T-cell (primary cell): ENCODE measurements at regions not wholly inside any gene's neighbourhood (a gene's known extent, or its start where the extent isn't known, plus 50 kb on each side); places are given as distances from the start of the nearest gene placed in this dataset.

Experiments
- ATAC-seq, 4 experiments: fragments of 200-7000 bp in 3 of 4; fragments of 150-1000 bp in 1 of 4; cut with Tn5 transposase; replicated peaks in 1 of 4; 1 replicate in 3 of 4; 2 replicates in 1 of 4; pipeline ENCODE4 v1.10.0; 2021; ENCODE audit warnings: moderate library complexity in 3 of 4, mild to moderate bottlenecking in 2 of 4, moderate number of reproducible peaks in 1 of 4
- CTCF ChIA-PET, 2 donors: fragments of 300-600 bp; sonication (Branson Sonifier 250); formaldehyde crosslinking; loops; one replicate each; lab custom pipeline; 2022; ENCODE audit warnings: antibody characterized with exemption in 2 of 2; lab: Charles Lee
- POLR2A ChIA-PET, 2 donors: fragments of 300-600 bp; sonication (Branson Sonifier 250); formaldehyde crosslinking; loops; one replicate each; lab custom pipeline; 2022; ENCODE audit warnings: antibody characterized with exemption in 2 of 2; lab: Charles Lee
- DNase-seq, 35 experiments: peaks; one replicate each; pipeline versions ENCODE4 v3.0.0 to v3.0.0-alpha.2; 2013 to 2023
- H3K27ac ChIP-seq: one replicate; pipeline ENCODE4 v1.5.1; 2013; ENCODE audit warnings: low read length
- H3K27me3 ChIP-seq, 2 experiments: replicated peaks in 1 of 2; 1 replicate in 1 of 2; 2 replicates in 1 of 2; pipeline versions ENCODE4 v1.6.1 to v1.7.0; 2013; ENCODE audit warnings: low read length in 1 of 2, mixed read lengths in 1 of 2; ENCODE audit not compliant: control insufficient read depth in 2 of 2, insufficient read depth in 2 of 2; ENCODE audit errors: extremely low read depth in 1 of 2
- H3K36me3 ChIP-seq, 2 donors: 1 replicate in 1 of 2; 2 replicates in 1 of 2; pipeline versions ENCODE4 v1.6.1 to v1.7.0; 2013; ENCODE audit warnings: low read length in 1 of 2; ENCODE audit not compliant: control insufficient read depth in 2 of 2, insufficient read depth in 1 of 2; ENCODE audit errors: extremely low read depth in 1 of 2
- H3K4me1 ChIP-seq, 2 experiments: 1 replicate in 1 of 2; 2 replicates in 1 of 2; pipeline versions ENCODE4 v1.6.1 to v1.7.0; 2013; ENCODE audit warnings: low read length in 2 of 2, mixed read lengths in 1 of 2; ENCODE audit not compliant: insufficient read depth in 2 of 2, control insufficient read depth in 1 of 2; ENCODE audit errors: extremely low read depth in 1 of 2
- H3K4me3 ChIP-seq, 2 donors: 1 replicate in 1 of 2; 2 replicates in 1 of 2; pipeline versions ENCODE4 v1.5.1 to v1.7.0; 2013; ENCODE audit warnings: mild to moderate bottlenecking in 2 of 2, low read length in 1 of 2, moderate library complexity in 1 of 2; ENCODE audit not compliant: control insufficient read depth in 1 of 2; ENCODE audit errors: extremely low read depth in 1 of 2
- H3K9me3 ChIP-seq: 2 replicates; pipeline ENCODE4 v1.7.0; 2013
- H3K27ac Mint-ChIP-seq, 2 donors: one replicate each; pipeline ENCODE4 v1.8.0; 2020 to 2021; ENCODE audit warnings: mild to moderate bottlenecking in 2 of 2, mixed read lengths in 2 of 2
- H3K27me3 Mint-ChIP-seq, 2 donors: one replicate each; pipeline ENCODE4 v1.8.0; 2021 to 2022; ENCODE audit warnings: mixed read lengths in 2 of 2
- H3K36me3 Mint-ChIP-seq: one replicate; pipeline ENCODE4 v1.8.0; 2021; ENCODE audit warnings: mixed read lengths
- H3K4me1 Mint-ChIP-seq, 3 donors: one replicate each; pipeline ENCODE4 v1.8.0; 2020 to 2022; ENCODE audit warnings: mixed read lengths in 3 of 3, mild to moderate bottlenecking in 1 of 3
- H3K4me3 Mint-ChIP-seq, 3 donors: one replicate each; pipeline ENCODE4 v1.8.0; 2020 to 2022; ENCODE audit warnings: mild to moderate bottlenecking in 3 of 3, mixed read lengths in 3 of 3, moderate library complexity in 3 of 3
- H3K9me3 Mint-ChIP-seq, 3 donors: one replicate each; pipeline ENCODE4 v1.8.0; 2020 to 2022; ENCODE audit warnings: mixed read lengths in 3 of 3
- WGBS: methylation state at CpG from one replicate; pipeline ENCODE4 v1.1.5; 2013; ENCODE audit warnings: missing lambda C conversion rate; ENCODE audit not compliant: insufficient coverage; 5-methylcytosine and 5-hydroxymethylcytosine counted together

DNA sequence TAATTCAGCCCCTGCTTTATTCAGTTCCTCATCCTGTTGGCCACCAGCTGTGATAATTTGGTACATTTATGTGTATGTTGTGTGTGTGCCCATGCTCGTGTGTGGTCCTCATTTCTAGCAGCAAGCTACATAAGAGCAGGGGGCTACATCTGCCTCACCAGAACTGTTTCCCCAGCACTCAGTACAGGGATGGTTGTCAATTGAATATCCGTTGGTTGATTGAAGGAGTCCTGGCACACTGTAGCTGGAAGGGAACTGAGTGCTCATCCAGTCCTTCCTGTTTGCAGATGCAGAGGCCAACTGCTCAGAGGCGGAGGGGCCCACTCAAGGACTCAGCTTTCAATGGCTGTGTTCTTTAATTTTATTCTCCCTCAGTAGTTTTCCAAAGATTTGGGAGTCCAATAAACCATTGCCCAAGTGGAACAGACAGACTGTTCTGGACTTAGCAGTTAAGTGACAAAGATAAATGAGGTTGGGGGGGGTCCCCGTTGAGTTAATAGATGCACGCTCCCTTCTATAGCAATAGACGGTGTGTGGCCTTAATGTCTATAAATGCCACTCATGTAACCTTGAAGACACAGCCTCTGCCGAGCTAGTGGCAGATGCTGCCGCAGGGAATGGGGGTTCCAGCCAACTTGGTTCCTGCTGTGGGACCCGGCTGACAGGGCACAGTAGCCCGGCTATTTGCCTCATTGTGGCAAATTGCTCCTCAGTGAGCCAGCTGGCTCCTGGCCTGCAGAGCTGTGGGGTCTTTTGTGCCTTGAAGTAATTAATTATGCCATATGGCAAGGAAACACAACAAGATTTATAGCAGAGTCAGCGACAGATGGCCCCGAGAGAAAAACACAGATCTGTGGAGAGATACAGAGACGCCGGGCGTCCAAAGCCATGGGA lies 71.4 kb upstream of the GRK3 start:
- CTCF ChIA-PET = no interaction called here
- DNase-seq = no peak
- H3K4me1 ChIP-seq = no peaks in the 10 kb centered on the region

DNA sequence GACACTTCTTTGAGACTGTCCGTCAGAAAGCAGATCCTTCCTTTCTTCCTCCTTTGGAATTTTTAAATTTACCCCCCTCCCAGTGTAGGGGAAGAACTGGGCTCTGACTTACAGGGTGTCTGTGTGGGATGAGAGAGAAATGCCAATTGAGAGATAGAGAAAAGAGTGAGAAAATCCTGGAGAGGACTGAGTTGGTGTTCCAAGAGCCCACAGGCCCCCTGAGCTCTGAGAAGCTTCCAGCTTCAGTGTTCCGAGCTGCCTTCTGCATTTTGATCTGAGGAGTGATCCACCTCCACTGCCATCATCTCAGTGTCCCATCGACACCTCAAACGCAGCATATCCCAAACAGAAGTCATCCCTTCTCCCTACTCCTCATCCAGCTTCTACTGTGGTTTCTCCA lies 70.7 kb upstream of the GRK3 start:
- Mint-ChIP-seq H3K27ac (no peak overlapping the region), H3K36me3 (peaks cover 7% of the 10 kb centered on the region), H3K9me3 (peaks cover 0 to 5% (median 2%) of the 10 kb centered on the region in 3 donors), H3K27me3 (peaks cover 0 to 16% of the 10 kb centered on the region in 2 donors), H3K4me1 (no peaks in the 10 kb centered on the region), H3K4me3 (no peak overlapping the region)
- CTCF ChIA-PET = no interaction called here
- ATAC-seq = no peak
- WGBS = 92% methylated on average over 2 of the region's 4 CpGs
- no peak overlapping the region for H3K27ac ChIP-seq
- no peaks in the 10 kb centered on the region for H3K9me3 ChIP-seq
- H3K36me3 ChIP-seq = peaks cover 0 to 5% of the 10 kb centered on the region in 2 donors
- POLR2A ChIA-PET = interaction anchor here in 1 of 2 donors (0.6 kb wide), 1 partner anchor 9 kb away, joined by 3 read pairs; no protein-coding TSS in a partner anchor
- peaks cover 0 to 14% of the 10 kb centered on the region in 2 experiments for H3K27me3 ChIP-seq
- no peak overlapping the region for H3K4me3 ChIP-seq
- DNase-seq = no peak
- no peaks in the 10 kb centered on the region for H3K4me1 ChIP-seq

More for the DNA sequence above, 71.4 kb upstream of the GRK3 start:
- H3K9me3 ChIP-seq = no peaks in the 10 kb centered on the region
- H3K27me3 Mint-ChIP-seq = peaks cover 0 to 16% of the 10 kb centered on the region in 2 donors
- no peak overlapping the region for H3K4me3 Mint-ChIP-seq
- H3K36me3 ChIP-seq = peaks cover 0 to 5% of the 10 kb centered on the region in 2 donors
- H3K36me3 Mint-ChIP-seq = peaks cover 7% of the 10 kb centered on the region
- no peak overlapping the region for H3K27ac ChIP-seq
- H3K27me3 ChIP-seq = peaks cover 0 to 14% of the 10 kb centered on the region in 2 experiments
- H3K4me3 ChIP-seq = no peak overlapping the region
- POLR2A ChIA-PET = interaction anchor here in 1 of 2 donors (0.6 kb wide), 1 partner anchor 8 kb away, joined by 3 read pairs; no protein-coding TSS in a partner anchor
- no peak for ATAC-seq
- no peak overlapping the region for H3K27ac Mint-ChIP-seq
- peaks cover 0 to 5% (median 2%) of the 10 kb centered on the region in 3 donors for H3K9me3 Mint-ChIP-seq
- 56% methylated on average over 9 of the region's 15 CpGs for WGBS
- H3K4me1 Mint-ChIP-seq = no peaks in the 10 kb centered on the region

DNA sequence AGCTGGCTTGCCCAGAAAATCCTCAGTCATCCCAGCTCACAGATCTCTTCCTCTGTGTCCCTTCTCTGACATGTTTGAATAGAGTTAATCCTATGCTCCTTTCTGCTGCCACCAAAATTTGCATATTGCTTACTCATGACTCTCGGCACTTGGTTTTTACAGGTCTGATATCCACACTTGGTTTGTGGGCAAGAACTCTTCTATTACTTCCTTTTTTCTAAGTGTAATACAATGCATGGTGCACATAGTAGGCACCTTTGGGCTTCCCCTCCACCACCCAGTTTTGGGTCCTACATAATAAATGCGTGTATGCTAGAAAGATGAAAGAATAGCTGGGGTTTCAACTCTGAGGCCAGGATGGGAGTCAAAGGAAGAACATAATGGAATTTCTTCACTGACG lies 69.7 kb upstream of the GRK3 start:
- CTCF ChIA-PET = interaction anchor here in 1 of 2 donors (0.6 kb wide), 1 partner anchor 47 kb away, joined by 3 read pairs; no protein-coding TSS in a partner anchor
- Histone ChIP-seq H3K4me3 (no peak overlapping the region), H3K27me3 (peaks cover 0 to 14% of the 10 kb centered on the region in 2 experiments), H3K9me3 (no peaks in the 10 kb centered on the region), H3K27ac (no peak overlapping the region), H3K4me1 (no peaks in the 10 kb centered on the region), H3K36me3 (peaks cover 0 to 5% of the 10 kb centered on the region in 2 donors)
- H3K4me3 Mint-ChIP-seq = no peak overlapping the region
- POLR2A ChIA-PET = interaction anchor here in 1 of 2 donors (0.6 kb wide), 1 partner anchor 383 kb away, joined by 9 read pairs; no protein-coding TSS in a partner anchor
- H3K27me3 Mint-ChIP-seq = peaks cover 0 to 18% of the 10 kb centered on the region in 2 donors
- no peaks in the 10 kb centered on the region for H3K4me1 Mint-ChIP-seq
- WGBS = no CpG with 5 or more reads among the region's 3 CpGs
- H3K9me3 Mint-ChIP-seq = peaks cover 0 to 5% (median 2%) of the 10 kb centered on the region in 3 donors
- H3K27ac Mint-ChIP-seq = no peak overlapping the region
- DNase-seq (no peak), ATAC-seq (no peak)
- H3K36me3 Mint-ChIP-seq = peaks cover 4% of the 10 kb centered on the region

DNA sequence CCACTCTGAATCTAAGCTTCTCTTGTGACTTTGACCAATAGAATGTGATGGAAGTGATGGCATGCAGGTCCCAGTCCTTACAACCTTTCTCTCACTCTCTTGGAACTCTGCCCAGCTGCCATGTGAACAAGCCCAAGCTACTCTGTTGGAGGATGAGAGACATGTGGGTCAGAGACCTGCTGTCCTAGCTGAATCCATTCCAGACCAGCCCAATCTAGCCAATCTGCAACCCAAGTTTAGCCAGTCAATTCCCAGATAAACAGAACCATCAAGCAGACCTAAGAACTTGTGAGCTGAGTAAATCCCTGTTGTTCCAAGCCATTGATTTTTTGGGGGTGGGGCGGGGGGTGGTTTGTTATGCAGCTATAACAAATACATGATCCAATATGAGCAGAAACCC lies 69.2 kb upstream of the GRK3 start:
- Mint-ChIP-seq H3K27ac (no peak overlapping the region), H3K27me3 (peaks cover 0 to 18% of the 10 kb centered on the region in 2 donors), H3K36me3 (no peaks in the 10 kb centered on the region), H3K4me1 (no peaks in the 10 kb centered on the region), H3K9me3 (no peaks in the 10 kb centered on the region), H3K4me3 (no peak overlapping the region)
- Histone ChIP-seq H3K9me3 (no peaks in the 10 kb centered on the region), H3K36me3 (peaks cover 0 to under 1% of the 10 kb centered on the region in 2 donors), H3K27me3 (peaks cover 0 to 14% of the 10 kb centered on the region in 2 experiments), H3K27ac (no peak overlapping the region), H3K4me1 (no peaks in the 10 kb centered on the region), H3K4me3 (no peak overlapping the region)
- CTCF ChIA-PET = no interaction called here
- ATAC-seq = no peak
- POLR2A ChIA-PET = interaction anchor here in 1 of 2 donors (0.6 kb wide), 1 partner anchor 383 kb away, joined by 9 read pairs; no protein-coding TSS in a partner anchor
- no peak for DNase-seq
- WGBS = no CpG with 5 or more reads among the region's 1 CpG

DNA sequence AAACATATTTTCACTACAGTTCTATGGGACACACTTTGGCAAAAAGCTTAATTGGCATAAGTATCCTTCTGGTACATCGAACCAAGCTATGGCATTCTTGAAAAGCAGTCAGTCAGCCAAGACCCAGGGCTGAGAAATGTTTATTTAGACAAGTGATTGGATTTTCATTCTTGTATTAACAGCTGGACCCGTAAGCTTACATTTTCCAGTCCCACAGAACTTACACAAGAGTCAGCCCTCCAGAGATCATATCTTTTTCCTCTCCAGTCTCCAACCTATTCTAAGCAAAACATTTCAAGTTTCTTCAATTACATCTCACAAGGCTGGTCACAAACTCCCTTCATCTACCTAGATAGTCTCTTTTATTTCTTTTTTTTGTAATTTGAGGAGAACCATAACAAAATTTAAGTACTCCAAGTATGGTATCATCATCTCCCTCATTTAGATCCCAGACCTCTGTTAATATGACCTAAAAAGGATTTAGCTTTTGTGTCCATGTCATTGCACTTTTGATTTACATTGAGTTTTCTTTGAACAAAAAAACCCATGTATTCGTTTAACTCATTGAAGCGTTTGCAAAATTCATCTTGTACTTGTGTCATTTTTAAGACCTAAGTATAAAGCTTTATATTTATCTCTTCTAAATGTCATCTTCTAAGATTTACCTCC lies 67.9 kb upstream of the GRK3 start:
- Mint-ChIP-seq H3K4me3 (no peak overlapping the region), H3K36me3 (no peaks in the 10 kb centered on the region), H3K27me3 (peaks cover 0 to 18% of the 10 kb centered on the region in 2 donors), H3K27ac (no peak overlapping the region), H3K9me3 (no peaks in the 10 kb centered on the region), H3K4me1 (no peaks in the 10 kb centered on the region)
- ChIA-PET POLR2A (no interaction called here), CTCF (interaction anchor here in 1 of 2 donors (0.6 kb wide), 1 partner anchor 186 kb away, joined by 3 read pairs; no protein-coding TSS in a partner anchor)
- H3K36me3 ChIP-seq = no peaks in the 10 kb centered on the region
- H3K4me3 ChIP-seq = no peak overlapping the region
- H3K27ac ChIP-seq = no peak overlapping the region
- H3K27me3 ChIP-seq = peaks cover 0 to 14% of the 10 kb centered on the region in 2 experiments
- no peak for DNase-seq
- ATAC-seq = no peak
- no peaks in the 10 kb centered on the region for H3K9me3 ChIP-seq
- H3K4me1 ChIP-seq = no peaks in the 10 kb centered on the region
- WGBS = 83% methylated on average over 1 of the region's 4 CpGs

DNA sequence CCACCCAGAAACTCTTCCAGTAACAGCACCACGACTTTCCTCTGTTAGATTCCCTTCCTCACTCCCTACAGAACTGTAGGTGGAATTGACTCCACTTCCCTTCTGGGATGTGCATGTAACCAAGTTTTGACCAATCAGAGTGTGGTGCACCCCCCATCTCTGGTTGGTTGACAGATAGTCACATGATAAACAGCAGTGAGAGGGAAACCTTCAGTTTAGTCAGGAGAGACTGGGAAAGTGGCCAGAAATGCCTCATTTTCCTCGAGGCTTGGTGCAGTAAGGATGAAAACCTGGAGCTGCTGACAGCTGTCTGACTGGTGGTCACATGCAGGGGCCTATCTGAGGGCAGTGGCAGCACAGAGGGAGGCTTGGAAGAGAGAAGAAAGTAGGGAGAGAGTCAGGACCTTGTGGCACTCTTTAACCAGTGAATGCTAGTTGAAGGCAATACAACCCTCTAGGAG lies 67.3 kb upstream of the GRK3 start:
- Mint-ChIP-seq H3K4me3 (no peak overlapping the region), H3K27me3 (peaks cover 0 to 18% of the 10 kb centered on the region in 2 donors), H3K36me3 (no peaks in the 10 kb centered on the region), H3K9me3 (no peaks in the 10 kb centered on the region), H3K27ac (no peak overlapping the region), H3K4me1 (no peaks in the 10 kb centered on the region)
- no peaks in the 10 kb centered on the region for H3K4me1 ChIP-seq
- no peaks in the 10 kb centered on the region for H3K9me3 ChIP-seq
- H3K36me3 ChIP-seq = no peaks in the 10 kb centered on the region
- H3K4me3 ChIP-seq = no peak overlapping the region
- ChIA-PET POLR2A (no interaction called here), CTCF (no interaction called here)
- no peak overlapping the region for H3K27ac ChIP-seq
- 50% methylated on average over 1 of the region's 2 CpGs for WGBS
- no peak for ATAC-seq
- DNase-seq = no peak
- H3K27me3 ChIP-seq = peaks cover 0 to 14% of the 10 kb centered on the region in 2 experiments
